GM06990 (cell line): ENCODE measurements at regions not wholly inside any gene's neighbourhood (a gene's known extent, or its start where the extent isn't known, plus 50 kb on each side); places are given as distances from the start of the nearest gene placed in this dataset.
"Not testable (repeated sequence)": the region's sequence is repeated elsewhere in the genome, so short reads cannot be mapped to it uniquely, and the experiment has no call there.

Source experiments
- DNase-seq: peaks from one replicate; pipeline ENCODE4 v3.0.0-alpha.2; 2011; ENCODE audit not compliant: insufficient read length; ENCODE audit errors: extremely low read depth
- H3K27me3 ChIP-seq: replicated peaks from 2 replicates; pipeline ENCODE4 v1.6.0; 2011; ENCODE audit warnings: low read length; ENCODE audit not compliant: control insufficient read depth, insufficient read depth
- H3K36me3 ChIP-seq: 2 replicates; pipeline ENCODE4 v1.5.1; 2011; ENCODE audit warnings: low read length; ENCODE audit not compliant: control insufficient read depth, insufficient read depth
- H3K4me3 ChIP-seq: replicated peaks from 2 replicates; pipeline ENCODE4 v1.5.1; 2011; ENCODE audit warnings: low read depth, mild to moderate bottlenecking, control low read depth, low read length
- TF ChIP-seq, protein P1 (sequence below): IDR thresholded peaks from 2 replicates; pipeline ENCODE4 v1.5.1; 2011; ENCODE audit warnings: low read length, control low read depth, mild to moderate bottlenecking, inconsistent platforms; ENCODE audit not compliant: insufficient read depth, poor library complexity, severe bottlenecking

DNA sequence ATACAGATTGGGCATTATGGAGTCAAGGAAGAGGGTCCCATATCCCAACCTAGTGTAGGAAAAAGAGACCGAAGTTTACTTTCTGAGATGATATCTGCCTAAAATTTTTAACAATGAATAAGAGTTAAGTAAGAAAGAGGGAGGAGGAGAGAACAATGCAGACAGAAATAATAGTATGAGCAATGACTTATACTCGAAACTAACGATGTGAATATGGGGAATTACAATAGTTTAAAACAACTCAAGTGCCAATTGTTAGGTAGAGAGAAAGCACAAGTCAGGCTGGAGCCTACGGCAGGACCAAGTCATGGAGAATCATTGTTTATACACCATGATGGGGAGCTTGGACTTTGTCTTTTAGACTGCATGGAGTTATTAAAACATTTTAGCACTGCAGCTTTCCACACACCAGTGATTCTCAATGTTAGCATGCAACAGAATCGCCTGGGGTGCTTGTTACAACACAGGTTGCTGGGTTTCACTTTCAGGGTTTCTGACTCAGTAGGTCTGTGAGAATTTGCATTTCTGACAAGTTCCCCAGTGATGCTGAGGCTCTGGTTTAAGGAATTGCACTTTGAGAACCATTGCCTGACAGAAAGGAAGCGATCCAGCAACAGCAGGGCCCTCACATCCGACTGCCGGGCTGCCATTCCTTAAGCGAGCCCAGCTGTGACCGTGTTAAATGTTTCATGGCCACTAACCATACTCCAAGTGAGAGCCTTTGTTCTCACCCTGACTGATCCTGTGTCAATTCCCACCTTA, 511.2 kb downstream of the DCDC2C start:
- DNase-seq = no peak
- Histone ChIP-seq H3K36me3 (no peaks in the 10 kb centered on the region), H3K4me3 (no peak overlapping the region), H3K27me3 (no peaks in the 10 kb centered on the region)
- TF ChIP-seq, protein P1, sequence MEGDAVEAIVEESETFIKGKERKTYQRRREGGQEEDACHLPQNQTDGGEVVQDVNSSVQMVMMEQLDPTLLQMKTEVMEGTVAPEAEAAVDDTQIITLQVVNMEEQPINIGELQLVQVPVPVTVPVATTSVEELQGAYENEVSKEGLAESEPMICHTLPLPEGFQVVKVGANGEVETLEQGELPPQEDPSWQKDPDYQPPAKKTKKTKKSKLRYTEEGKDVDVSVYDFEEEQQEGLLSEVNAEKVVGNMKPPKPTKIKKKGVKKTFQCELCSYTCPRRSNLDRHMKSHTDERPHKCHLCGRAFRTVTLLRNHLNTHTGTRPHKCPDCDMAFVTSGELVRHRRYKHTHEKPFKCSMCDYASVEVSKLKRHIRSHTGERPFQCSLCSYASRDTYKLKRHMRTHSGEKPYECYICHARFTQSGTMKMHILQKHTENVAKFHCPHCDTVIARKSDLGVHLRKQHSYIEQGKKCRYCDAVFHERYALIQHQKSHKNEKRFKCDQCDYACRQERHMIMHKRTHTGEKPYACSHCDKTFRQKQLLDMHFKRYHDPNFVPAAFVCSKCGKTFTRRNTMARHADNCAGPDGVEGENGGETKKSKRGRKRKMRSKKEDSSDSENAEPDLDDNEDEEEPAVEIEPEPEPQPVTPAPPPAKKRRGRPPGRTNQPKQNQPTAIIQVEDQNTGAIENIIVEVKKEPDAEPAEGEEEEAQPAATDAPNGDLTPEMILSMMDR = no peak

DNA sequence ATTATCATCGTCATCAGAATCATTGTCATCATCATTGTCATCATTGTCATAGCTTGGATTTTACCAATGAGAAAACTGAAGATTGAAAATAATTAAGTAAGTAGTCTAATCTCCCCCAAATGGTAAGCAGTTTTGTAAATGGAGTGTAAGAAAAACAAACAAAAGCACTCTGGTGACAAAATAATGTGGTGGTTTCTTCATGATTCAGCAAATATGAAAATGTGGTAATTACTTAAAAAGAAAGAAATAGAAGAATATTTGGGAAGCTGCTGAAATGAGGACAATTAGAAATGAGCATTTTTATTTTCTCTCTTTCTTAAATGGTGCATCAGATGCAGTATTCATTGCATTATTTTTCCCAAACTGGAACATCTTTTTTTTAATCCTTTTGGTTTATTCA, 514.4 kb downstream of the DCDC2C start:
- Histone ChIP-seq H3K4me3 (no peak overlapping the region), H3K36me3 (no peaks in the 10 kb centered on the region), H3K27me3 (no peaks in the 10 kb centered on the region)
- DNase-seq = no peak
- TF ChIP-seq, protein P1 = no peak

DNA sequence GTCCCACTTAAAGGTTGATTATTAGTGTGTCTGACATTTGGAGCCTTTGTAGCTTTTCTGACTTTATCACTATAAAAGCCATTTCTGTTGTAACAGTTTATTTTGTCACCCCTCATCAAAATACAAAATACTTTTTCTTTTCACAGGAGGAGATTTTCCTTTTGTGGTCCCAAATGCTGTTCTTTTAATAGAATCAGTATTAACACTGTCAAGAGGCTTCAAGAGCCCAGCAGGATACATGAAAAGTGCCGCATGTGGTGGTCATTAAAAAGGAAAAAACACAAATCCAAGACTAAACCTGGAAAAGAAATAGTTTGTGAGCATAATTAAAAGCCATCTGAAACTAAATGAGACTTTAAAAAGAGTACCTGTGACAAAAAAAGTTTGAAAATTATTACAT, 515.7 kb downstream of the DCDC2C start:
- no peak for DNase-seq
- Histone ChIP-seq H3K36me3 (no peaks in the 10 kb centered on the region), H3K27me3 (no peaks in the 10 kb centered on the region)

DNA sequence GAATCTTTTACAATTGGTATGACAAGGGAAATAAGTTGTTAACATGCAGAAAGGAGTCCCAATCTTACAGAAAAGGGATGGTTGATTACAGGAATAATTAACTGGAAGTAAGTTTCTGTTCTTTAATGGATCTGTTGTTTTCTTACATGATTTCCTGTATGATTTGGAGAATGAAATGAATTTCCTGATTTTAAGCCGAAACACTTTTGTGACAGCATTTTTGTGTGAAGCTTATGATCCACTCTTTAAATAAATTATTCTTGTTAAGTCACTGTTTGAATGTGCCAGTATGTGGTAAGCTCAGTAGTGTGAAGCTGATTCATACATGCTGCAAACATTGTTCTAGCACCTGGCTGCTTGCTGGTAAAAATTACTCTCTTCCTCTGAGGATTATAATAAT, 516.2 kb downstream of the DCDC2C start:
- Histone ChIP-seq H3K4me3 (no peak overlapping the region), H3K36me3 (no peaks in the 10 kb centered on the region), H3K27me3 (no peaks in the 10 kb centered on the region)
- TF ChIP-seq, protein P1 = no peak
- DNase-seq = no peak

More for the DNA sequence above, 515.7 kb downstream of the DCDC2C start:
- no peak overlapping the region for H3K4me3 ChIP-seq
- TF ChIP-seq, protein P1 = no peak

DNA sequence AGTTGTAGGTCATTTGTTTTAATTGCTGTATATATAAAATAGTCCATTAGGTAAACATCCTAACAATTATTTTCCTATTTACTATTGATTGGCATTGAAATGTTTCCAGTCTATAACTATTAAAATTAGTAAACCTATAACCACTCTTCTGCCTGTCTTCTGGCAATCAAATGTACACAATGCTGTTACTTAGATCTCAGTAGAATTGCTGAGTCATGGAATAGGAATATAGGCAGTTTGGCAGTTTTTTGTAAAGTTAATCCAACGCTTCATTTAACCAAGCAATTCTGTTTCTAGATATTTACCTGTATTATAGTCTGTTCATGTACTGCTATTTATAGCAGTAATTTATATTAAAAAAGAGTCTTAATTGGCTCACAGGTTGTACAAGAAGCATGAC, 518.1 kb downstream of the DCDC2C start:
- no peak overlapping the region for H3K4me3 ChIP-seq
- DNase-seq = no peak
- TF ChIP-seq, protein P1 = no peak
- no peaks in the 10 kb centered on the region for H3K27me3 ChIP-seq
- no peaks in the 10 kb centered on the region for H3K36me3 ChIP-seq

DNA sequence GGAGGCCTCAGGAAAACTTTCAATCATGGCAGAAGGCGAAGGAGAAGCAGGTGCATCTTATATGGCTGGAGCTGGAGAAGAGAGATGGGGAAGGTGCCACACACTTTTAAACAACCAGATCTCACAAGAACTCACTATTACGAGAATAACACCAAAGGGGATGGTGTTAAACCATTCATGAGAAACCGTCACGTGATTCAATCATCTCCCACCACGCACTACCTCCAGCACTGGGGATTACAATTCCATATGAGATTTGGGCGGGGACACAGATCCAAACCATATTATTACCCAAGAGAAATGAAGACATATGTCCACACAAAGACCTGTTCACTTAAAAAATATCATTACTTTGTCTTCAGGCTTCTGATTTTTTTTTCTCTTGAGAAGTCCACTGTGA, 518.5 kb downstream of the DCDC2C start:
- DNase-seq = no peak
- Histone ChIP-seq H3K27me3 (no peaks in the 10 kb centered on the region), H3K4me3 (no peak overlapping the region), H3K36me3 (no peaks in the 10 kb centered on the region)
- TF ChIP-seq, protein P1 = no peak

DNA sequence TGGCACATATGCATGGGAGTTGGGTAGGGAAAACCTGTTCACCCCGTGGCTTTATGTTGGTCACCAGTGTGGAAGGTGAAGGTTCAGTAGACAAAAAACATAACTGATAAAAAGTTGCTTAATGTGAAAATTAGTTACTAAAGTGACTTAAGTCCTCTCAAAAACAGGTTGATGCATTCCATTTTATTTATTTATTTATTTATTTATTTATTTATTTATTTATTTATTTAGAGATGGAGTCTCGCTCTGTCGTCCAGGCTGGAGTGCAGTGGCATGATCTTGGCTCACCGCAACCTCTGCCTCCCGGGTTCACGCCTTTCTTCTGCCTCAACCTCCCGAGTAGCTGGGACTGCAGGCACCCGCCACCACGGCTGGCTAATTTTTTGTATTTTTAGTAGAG, 541.0 kb downstream of the DCDC2C start:
- not testable (repeated sequence) for H3K36me3 ChIP-seq, H3K4me3 ChIP-seq, DNase-seq, H3K27me3 ChIP-seq
